GM21717 (cell line): ENCODE measurements at regions not wholly inside any gene's neighbourhood (a gene's known extent, or its start where the extent isn't known, plus 50 kb on each side); places are given as distances from the start of the nearest gene placed in this dataset.

Experiments used
- ATAC-seq: cut with Tn5 transposase; IDR thresholded peaks from one replicate; pipeline ENCODE4 v1.9.1; 2021; ENCODE audit warnings: mild to moderate bottlenecking, moderate library complexity; ENCODE audit not compliant: unreplicated experiment

GRCh38 chr6:93794166-93794565 lies 374.8 kb upstream of the EPHA7 start:
- ATAC-seq = no peak

DNA sequence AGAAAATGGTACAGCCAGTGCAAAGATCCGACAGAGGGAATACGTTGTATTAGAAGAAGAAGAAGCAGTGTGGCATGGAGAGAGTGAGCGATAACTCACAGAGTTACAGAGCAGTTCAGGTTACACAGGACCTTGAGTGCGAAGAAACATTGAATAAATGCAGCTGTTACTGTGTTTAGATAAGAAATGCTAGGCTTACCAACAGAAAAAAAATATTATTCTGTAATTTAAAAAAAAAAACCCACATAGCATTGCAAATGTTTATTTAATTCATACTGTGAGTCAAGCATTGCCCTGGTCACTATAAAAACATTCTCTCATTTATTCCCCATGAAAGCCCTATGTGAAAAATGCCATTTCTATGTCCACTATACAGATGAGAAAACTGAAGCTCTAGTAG lies 373.4 kb upstream of the EPHA7 start:
- ATAC-seq = no peak

DNA sequence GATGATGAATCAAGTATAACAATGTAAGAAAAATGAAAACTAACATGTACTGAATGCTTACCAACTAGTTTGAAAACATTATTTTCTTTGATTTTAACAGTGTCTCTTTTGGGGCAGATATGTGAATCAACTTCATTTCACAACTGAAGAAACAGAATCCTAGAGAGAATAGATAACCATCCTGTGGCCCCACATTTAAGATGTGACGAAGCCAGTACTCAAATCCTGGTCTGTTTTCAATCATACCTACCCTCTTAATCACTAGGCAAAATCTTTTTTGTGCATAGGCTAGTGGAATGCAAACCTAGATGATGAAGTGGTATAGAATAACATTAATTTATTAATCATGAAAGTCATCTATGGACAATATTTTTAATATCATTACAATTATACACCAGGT lies 371.6 kb upstream of the EPHA7 start:
- no peak for ATAC-seq

DNA sequence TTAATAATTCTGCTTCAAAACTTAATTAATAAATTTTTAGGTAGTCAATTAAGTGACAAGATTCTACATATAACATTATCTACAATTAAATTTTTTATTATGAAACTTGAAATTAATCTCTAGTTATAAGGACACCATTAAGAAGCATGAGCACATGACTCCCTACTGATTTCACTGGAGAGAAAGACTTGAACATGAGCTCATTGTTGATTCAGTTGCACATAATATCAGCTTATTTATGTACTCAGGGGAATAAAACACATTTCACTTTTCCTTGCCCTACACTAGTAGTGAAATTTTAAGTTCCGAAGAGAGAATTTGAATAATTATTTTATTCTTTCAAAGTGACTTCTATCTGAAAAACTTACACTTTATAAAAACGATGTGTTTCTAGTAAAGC lies 370.2 kb upstream of the EPHA7 start:
- no peak for ATAC-seq

- ATAC-seq = no peak
These were observed 368.5 kb upstream of the EPHA7 start for GRCh38 chr6:93787841-93788240.

GRCh38 chr6:93786474-93787330 lies 367.3 kb upstream of the EPHA7 start:
- ATAC-seq = no peak

DNA sequence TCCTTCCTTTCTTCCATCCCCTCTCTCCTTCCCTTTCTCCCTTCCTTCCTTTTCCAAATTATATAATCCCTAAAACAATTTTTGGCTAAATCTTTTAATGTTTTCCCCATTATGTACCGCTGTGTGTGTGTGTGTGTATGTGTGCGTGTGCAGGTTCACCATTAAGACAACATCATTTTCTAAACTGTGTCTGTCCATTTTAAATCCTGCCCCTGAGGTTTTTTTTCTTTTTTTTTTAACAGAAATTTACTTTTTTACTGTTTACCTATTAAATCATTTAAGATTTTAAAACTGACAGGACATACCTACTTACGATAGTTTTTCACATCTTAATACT lies 366.3 kb upstream of the EPHA7 start:
- no peak for ATAC-seq

DNA sequence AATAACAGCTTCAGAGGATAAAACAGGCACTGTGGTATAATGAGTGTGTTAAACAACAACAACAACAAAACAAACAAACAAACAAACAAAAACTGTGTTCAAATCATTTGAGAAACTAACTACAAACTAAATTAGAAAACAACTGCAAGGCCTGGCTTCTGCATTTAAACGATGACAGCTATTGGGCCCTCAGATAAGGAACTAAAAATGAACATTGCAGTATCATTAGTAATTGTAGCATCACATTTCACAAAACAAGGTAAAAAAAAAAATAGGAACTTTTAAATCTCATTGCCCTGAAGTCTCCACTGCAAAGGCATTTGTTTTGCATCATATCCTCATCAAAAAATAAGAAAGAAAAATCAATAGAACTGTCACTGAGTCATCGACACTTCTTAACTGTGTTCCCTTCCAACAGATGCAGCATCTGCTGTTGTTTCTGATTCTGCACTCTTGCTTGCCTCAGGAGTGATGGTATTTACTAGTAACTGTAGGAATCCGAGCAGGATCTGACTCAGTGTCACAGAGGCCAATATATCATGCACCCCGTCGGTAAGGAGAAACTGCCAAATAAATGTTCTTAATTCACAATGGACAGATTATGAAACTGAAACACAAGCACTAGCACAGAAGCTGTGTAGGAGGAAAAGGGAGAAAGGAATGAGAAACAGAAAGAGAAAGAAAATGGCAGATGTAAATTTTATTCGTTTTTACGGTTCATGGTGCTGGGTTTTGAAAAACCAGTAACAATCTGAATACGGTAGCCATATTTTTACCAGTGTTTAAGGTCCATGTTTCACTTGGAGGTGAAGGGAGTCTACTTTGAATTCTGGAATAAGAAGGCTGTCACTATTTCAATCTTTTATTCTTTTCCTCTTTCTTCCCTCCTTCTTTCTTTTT lies 365.7 kb upstream of the EPHA7 start:
- ATAC-seq = no peak

- no peak for ATAC-seq
These were observed 359.9 kb upstream of the EPHA7 start for GRCh38 chr6:93779086-93779841.

GRCh38 chr6:93759190-93759589 lies 339.8 kb upstream of the EPHA7 start:
- no peak for ATAC-seq

- no peak for ATAC-seq
These were observed 332.6 kb upstream of the EPHA7 start for GRCh38 chr6:93751969-93752368.

DNA sequence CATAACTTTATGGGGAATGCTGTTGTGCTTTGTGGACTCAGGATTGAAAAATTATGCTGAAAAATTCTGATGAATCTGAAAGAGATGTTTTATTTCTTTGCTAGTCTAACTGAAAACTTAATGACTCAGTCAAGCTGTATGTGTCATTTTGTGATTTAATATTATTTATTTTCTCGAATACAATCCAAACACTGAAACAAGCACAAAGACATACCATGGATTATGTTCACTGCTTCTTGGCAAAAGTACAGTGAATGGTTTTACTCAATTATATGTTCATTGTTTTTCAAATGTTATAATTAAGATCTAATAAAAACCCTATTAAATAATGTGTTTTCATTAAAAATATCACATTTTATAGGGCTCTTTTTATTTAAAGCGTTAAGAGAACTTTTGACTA lies 330.6 kb upstream of the EPHA7 start:
- no peak for ATAC-seq

DNA sequence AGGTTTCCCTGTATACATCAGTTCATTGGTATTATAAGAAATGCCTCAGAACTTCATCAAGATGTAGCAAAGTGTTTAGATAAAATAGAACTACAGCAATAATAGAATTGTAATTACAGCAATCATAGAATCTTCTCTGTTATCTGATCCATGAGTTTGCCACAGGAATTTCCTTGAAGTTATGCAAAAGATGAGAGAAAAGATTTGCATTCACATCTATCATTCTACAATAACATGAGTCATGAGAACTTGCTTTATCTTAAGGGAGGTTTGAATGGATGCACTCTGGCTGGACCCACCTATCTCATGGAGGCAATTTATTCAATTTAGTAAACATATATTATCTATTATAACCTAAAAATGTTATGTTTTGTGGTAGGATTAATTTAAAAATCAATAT lies 329.8 kb upstream of the EPHA7 start:
- no peak for ATAC-seq

DNA sequence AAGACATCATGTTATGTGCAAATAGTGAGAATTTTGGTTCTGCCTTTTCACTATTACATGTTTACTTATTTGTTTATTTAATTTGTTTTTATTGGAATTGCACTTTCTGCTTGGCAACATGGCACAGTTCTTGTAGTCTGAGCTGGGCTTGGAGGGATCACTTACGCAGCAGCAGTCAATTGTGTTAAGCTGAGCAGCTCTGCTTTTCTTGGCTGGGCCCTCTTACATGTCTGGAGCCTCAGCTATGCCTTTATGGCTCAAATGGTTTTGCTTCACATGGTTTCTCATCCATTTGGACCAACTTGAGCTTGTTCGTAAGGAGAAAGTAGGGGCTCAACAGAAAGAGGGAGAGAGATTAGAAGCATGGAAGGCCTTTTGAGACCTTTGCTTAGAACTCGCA lies 327.5 kb upstream of the EPHA7 start:
- ATAC-seq = no peak

GRCh38 chr6:93745306-93745705 lies 325.9 kb upstream of the EPHA7 start:
- ATAC-seq = no peak

- ATAC-seq = no peak
These were observed 315.7 kb upstream of the EPHA7 start for GRCh38 chr6:93735099-93735498.

- no peak for ATAC-seq
These were observed 311.9 kb upstream of the EPHA7 start for GRCh38 chr6:93731306-93731705.

GRCh38 chr6:93728150-93728549 lies 308.8 kb upstream of the EPHA7 start:
- ATAC-seq = no peak

- ATAC-seq = no peak
These were observed 308.1 kb upstream of the EPHA7 start for GRCh38 chr6:93727447-93727846.

- ATAC-seq = no peak
These were observed 302.2 kb upstream of the EPHA7 start for GRCh38 chr6:93721386-93722048.

DNA sequence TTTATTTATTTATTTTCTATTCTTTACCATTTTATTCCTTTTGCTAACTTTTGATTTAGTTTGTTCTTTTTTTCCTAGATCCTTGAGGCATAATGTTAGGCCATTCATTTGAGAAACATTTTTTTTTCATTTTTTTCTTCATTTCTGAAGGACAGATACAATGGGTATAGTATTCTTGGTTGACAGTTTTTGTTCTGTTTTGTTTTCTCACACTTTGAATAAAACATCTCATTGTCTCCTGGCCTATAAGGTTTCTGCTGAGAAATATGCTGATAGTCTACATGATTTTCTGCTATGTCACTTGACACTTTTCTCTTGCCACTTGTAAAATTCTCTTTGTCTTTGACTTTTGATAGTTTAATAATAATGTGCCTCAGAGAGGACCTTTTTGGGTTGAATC lies 294.6 kb upstream of the EPHA7 start:
- ATAC-seq = no peak
